ENCODE measurements at regions not wholly inside any gene's neighbourhood (a gene's known extent, or its start where the extent isn't known, plus 50 kb on each side); places are given as distances from the start of the nearest gene placed in this dataset.
"Not testable (repeated sequence)": the region's sequence is repeated elsewhere in the genome, so short reads cannot be mapped to it uniquely, and the experiment has no call there.

- no peak for DNase-seq (ENCODE audit: low spot score)
Measured at GRCh38 chr17:20771104-20771503, 191.6 kb downstream of the CDRT15L2 start.

GRCh38 chr17:20774472-20775135, 195.1 kb downstream of the CDRT15L2 start:
- DNase-seq (ENCODE audit: low spot score) = no peak

GRCh38 chr17:20775331-20775730, 195.8 kb downstream of the CDRT15L2 start:
- DNase-seq (ENCODE audit: low spot score) = no peak

- no peak for DNase-seq (ENCODE audit: low spot score)
Measured at GRCh38 chr17:20779521-20779920, 200.0 kb downstream of the CDRT15L2 start.

- DNase-seq (ENCODE audit: low spot score) = no peak
Measured at GRCh38 chr17:20781260-20781659, 201.7 kb downstream of the CDRT15L2 start.

- DNase-seq (ENCODE audit: low spot score) = not testable (repeated sequence)
Measured at GRCh38 chr17:20781869-20782268, 202.3 kb downstream of the CDRT15L2 start.

GRCh38 chr17:20783091-20783490, 203.6 kb downstream of the CDRT15L2 start:
- DNase-seq (ENCODE audit: low spot score) = no peak

- no peak for DNase-seq (ENCODE audit: low spot score)
Measured at GRCh38 chr17:20784100-20784665, 204.7 kb downstream of the CDRT15L2 start.

GRCh38 chr17:20787281-20787680, 207.8 kb downstream of the CDRT15L2 start:
- DNase-seq (ENCODE audit: low spot score) = no peak

GRCh38 chr17:20791626-20792025, 212.1 kb downstream of the CDRT15L2 start:
- DNase-seq (ENCODE audit: low spot score) = no peak

GRCh38 chr17:20794532-20794931, 215.0 kb downstream of the CDRT15L2 start:
- not testable (repeated sequence) for DNase-seq (ENCODE audit: low spot score)

GRCh38 chr17:20797292-20797691, 217.8 kb downstream of the CDRT15L2 start:
- no peak for DNase-seq (ENCODE audit: low spot score)

GRCh38 chr17:20800146-20800545, 220.6 kb downstream of the CDRT15L2 start:
- DNase-seq (ENCODE audit: low spot score) = no peak

- no peak for DNase-seq (ENCODE audit: low spot score)
Measured at GRCh38 chr17:20805751-20806150, 226.2 kb downstream of the CDRT15L2 start.

GRCh38 chr17:20807566-20807965, 228.0 kb downstream of the CDRT15L2 start:
- DNase-seq (ENCODE audit: low spot score) = not testable (repeated sequence)

- DNase-seq (ENCODE audit: low spot score) = not testable (repeated sequence)
Measured at GRCh38 chr17:20815410-20815809, 227.4 kb downstream of the USP22 start.

GRCh38 chr17:20823905-20824304, 218.9 kb downstream of the USP22 start:
- no peak for DNase-seq (ENCODE audit: low spot score)

GRCh38 chr17:20825539-20825938, 217.3 kb downstream of the USP22 start:
- DNase-seq (ENCODE audit: low spot score) = no peak

- not testable (repeated sequence) for DNase-seq (ENCODE audit: low spot score)
Measured at GRCh38 chr17:20840453-20840852, 202.4 kb downstream of the USP22 start.

- DNase-seq (ENCODE audit: low spot score) = not testable (repeated sequence)
Measured at GRCh38 chr17:20840987-20841865, 201.6 kb downstream of the USP22 start.

- not testable (repeated sequence) for DNase-seq (ENCODE audit: low spot score)
Measured at GRCh38 chr17:20842012-20842411, 200.8 kb downstream of the USP22 start.

GRCh38 chr17:20843261-20843660, 199.6 kb downstream of the USP22 start:
- not testable (repeated sequence) for DNase-seq (ENCODE audit: low spot score)
